ACC112 (cell line): ENCODE measurements at regions not wholly inside any gene's neighbourhood (a gene's known extent, or its start where the extent isn't known, plus 50 kb on each side); places are given as distances from the start of the nearest gene placed in this dataset.

ENCODE experiments used
- H2AFZ ChIP-seq: fragments of 200-600 bp; sonication (generic); one replicate; pipeline ENCODE4 v1.6.0; 2017; ENCODE audit warnings: antibody characterized with exemption, low read length; ENCODE audit not compliant: unreplicated experiment
- H3K27ac ChIP-seq: fragments of 200-600 bp; sonication (generic); 2 replicates; pipeline ENCODE4 v1.5.1; 2014; ENCODE audit warnings: low read depth, mild to moderate bottlenecking, antibody characterized with exemption, low read length, moderate library complexity
- H3K27me3 ChIP-seq: fragments of 200-600 bp; sonication (generic); 2 replicates; pipeline ENCODE4 v1.6.1; 2014; ENCODE audit warnings: mild to moderate bottlenecking, antibody characterized with exemption, low read length, moderate library complexity, mixed read lengths; ENCODE audit not compliant: insufficient read depth
- H3K36me3 ChIP-seq: fragments of 200-600 bp; sonication (generic); 2 replicates; pipeline ENCODE4 v1.6.1; 2016; ENCODE audit warnings: mild to moderate bottlenecking, antibody characterized with exemption, low read length, moderate library complexity, mixed read lengths; ENCODE audit not compliant: insufficient read depth
- H3K4me1 ChIP-seq: fragments of 200-600 bp; sonication (generic); one replicate; pipeline ENCODE4 v1.6.1; 2016; ENCODE audit warnings: low read length, mixed read lengths; ENCODE audit not compliant: insufficient read depth, unreplicated experiment, control insufficient read depth
- H3K4me3 ChIP-seq: fragments of 200-600 bp; sonication (generic); 2 replicates; pipeline ENCODE4 v1.5.1; 2014; ENCODE audit warnings: mild to moderate bottlenecking, low read depth, low read length
- H3K79me2 ChIP-seq: fragments of 200-600 bp; sonication (generic); one replicate; pipeline ENCODE4 v1.6.0; 2016; ENCODE audit warnings: low read length; ENCODE audit not compliant: control insufficient read depth, unreplicated experiment, insufficient read depth

DNA sequence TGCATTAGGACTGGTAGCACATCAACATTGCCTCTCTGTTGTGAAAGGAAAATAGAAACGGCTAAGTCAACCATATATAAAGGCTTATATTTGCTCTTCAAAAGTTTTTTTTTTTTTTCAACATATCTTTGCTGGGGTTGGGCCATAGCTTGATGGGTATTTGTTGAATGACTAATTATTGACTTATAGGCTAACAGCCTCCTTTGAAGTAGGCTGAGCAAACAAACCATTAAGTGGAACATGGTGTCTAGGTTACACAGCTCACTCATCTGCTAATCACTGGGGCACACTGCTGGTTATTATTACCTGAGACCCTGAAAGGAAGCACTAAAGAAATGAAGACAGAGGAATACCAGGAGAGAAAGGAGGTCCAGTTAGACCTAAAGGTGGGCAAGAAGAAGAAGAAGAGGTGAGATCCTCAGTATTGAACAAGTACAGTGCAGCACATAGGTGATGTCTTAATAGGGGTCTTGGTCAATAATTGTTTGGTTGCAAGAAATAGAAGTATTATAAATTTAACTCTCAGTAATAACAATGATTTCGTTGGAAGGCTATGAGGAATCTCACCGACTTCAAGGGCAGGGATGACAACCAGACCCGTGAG is 139.4 kb downstream of the RPLP1 start:
- Histone ChIP-seq H3K79me2 (no peaks in the 10 kb centered on the region), H3K4me3 (no peak overlapping the region), H3K27ac (no peak overlapping the region)

DNA sequence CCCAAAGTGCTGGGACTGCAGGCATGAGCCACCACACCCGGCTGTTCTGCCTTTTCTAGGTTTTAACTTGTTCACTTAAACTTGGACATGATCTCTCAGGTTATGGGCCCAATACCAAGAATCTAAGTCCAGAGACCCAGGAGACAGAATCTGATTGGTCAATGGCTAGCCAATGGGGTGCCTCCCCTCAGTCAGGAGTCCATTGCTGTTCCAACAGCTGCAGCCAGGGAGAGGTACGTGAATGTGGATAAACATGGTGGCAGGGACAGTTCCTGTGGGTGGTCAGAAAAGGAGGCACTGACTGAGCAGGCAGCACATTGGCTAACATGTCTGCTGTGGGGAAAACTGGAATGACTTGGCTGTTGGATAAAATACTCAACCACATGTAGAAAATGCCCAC is 140.3 kb downstream of the RPLP1 start:
- no peaks in the 10 kb centered on the region for H3K36me3 ChIP-seq
- peaks cover 16% of the 10 kb centered on the region for H3K27me3 ChIP-seq
- H3K4me3 ChIP-seq: no peak overlapping the region
- H3K79me2 ChIP-seq: no peaks in the 10 kb centered on the region
- peaks cover 15% of the 10 kb centered on the region for H3K4me1 ChIP-seq
- no peak overlapping the region for H2AFZ ChIP-seq
- no peak overlapping the region for H3K27ac ChIP-seq

More for the DNA sequence above, 139.4 kb downstream of the RPLP1 start:
- Histone ChIP-seq H3K27me3 (peaks cover 7% of the 10 kb centered on the region), H2AFZ (no peak overlapping the region), H3K4me1 (peaks cover 15% of the 10 kb centered on the region), H3K36me3 (no peaks in the 10 kb centered on the region)

DNA sequence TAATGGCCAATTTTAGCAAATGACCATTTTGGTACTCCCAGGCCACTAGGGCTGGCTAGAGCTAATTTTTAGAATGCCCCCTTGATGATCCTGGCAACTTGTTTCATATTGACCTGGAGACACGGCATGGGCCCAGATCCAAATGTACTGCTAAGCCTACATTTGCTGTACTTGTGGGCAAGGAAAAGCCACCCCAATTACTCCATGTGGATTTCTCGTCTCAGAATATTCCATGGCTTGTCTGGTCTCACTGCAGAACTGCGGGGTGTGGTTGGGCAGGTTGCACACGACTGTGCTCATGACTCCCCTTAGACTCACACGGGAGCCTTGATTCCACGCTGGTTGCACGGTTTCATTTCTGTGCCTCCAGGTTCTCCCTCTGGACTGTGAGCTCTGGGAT is 140.9 kb downstream of the RPLP1 start:
- Histone ChIP-seq H3K27ac (no peak overlapping the region), H3K36me3 (no peaks in the 10 kb centered on the region), H3K79me2 (no peaks in the 10 kb centered on the region), H2AFZ (no peak overlapping the region), H3K4me1 (peaks cover 15% of the 10 kb centered on the region), H3K4me3 (no peak overlapping the region), H3K27me3 (peaks cover 21% of the 10 kb centered on the region)

DNA sequence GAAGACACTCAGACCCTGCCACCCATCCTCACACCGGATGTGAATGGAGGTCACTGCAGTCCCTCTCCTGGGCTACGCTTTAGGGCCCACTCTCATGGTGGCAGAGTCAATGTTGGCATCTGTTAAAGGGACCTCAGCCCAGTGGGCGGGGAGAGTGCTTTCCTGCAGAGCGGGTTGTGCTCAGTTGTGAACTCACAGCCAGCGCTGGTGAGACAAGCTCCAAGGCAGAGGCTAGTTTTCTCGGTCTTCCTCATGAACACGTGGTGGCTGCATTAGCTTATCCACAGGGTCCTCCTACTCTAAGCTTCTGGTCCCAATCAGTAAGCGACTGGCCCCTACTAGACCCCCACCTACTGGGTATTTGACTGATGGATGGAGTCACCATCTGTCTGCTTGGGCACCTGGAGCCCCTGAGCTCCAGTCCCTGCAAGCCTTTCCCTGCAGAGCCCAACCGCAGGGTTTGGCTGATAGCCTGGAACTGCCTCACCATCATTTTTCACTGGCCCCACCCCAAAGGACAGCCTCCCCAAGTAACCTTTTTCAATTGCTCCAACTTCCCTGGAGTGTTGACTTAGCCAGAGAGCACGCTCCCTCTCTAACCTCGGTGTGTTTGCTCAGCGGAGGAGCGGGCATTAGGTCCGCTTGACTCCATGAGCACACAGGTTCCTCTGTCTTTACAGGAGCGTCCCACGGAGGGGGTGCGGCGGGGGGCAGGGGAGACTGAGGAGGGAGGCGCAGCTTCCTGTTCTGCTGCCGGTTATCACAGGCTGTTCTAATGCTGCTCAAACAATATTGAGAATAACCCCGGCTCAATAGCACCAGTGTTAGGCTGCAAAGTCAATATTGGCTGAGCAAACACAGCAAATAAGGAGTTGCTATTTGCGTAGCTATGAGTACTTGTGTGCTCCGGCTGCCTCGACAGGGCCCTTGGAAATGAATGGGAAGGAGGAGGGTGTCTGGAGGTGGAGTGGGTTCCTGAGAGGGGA is 141.7 kb downstream of the RPLP1 start:
- Histone ChIP-seq H3K4me3 (peak overlapping the region; percentile 19; the same call in 1 of the 2 replicates), H3K4me1 (peaks cover 15% of the 10 kb centered on the region), H3K79me2 (no peaks in the 10 kb centered on the region), H2AFZ (no peak overlapping the region), H3K27me3 (peaks cover 29% of the 10 kb centered on the region), H3K36me3 (no peaks in the 10 kb centered on the region), H3K27ac (no peak overlapping the region)

DNA sequence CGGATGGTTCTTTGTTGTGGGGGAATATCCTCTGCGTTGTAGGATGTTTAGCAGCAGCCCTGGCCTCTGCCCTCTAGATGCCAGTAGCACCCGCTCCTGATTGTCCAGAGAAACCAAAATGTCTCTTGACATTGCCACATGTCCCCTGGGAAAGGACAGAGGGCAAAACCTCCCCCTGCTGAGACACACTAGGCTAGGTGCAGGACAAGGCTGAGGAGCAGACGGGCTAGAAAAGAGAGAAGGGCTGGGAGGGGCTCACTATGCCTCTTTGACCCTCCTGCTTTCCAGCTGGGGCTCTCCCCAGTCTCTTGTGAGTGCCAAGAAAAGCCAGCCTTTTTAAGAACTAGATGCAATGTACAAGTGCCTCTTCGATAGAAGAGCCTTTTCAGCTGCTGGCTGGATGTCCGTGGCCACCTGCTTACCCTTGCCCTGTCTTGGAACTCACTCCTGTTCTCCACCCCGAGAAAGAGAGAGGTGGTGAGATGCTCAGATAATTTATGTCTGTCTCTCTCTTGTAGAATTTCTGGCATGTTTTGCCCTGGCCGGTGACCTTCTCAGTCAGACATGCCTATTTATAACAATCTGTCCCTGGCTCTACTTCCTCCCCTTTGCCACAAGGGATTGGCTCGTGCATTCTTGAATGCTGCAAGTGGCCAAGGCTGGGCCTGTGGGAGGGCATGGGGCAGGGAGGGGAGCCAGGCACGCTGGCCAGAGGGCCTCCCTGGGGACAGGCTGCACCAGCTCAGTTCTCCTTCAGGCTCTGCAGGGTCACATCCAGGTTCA is 142.6 kb downstream of the RPLP1 start:
- H3K27me3 ChIP-seq: peaks cover 39% of the 10 kb centered on the region
- no peak overlapping the region for H2AFZ ChIP-seq
- H3K4me1 ChIP-seq: peaks cover 15% of the 10 kb centered on the region
- H3K36me3 ChIP-seq: no peaks in the 10 kb centered on the region
- H3K4me3 ChIP-seq: 0 out of 2 replicates have a peak overlapping the region, but pooled peaks have one; percentile 19
- no peak overlapping the region for H3K27ac ChIP-seq
- H3K79me2 ChIP-seq: no peaks in the 10 kb centered on the region

DNA sequence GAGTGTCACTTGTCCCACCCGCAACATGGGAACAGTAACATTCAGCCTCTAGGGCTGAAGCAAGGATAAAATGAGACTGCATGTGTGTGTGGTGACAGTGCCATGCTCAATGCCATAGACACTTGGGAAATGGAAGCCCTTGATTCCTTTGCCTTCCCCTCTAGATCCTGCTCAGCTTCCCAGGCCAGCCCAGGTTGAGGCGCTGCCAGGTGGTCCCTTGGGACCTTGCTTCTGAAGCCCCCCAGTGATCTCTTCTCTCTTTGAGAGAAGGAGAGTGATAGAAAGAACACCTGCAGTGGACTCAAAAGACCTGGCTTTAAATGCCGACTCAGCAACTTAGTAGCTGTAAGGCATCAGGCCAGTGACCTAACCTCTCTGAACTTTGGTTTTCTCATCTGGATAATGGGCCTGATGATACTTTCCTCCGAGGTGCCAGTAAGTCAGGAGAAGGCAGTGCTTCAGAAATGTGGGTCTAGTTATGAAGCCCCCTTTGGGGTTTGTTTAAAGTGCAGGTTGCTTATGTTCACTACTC is 144.5 kb downstream of the RPLP1 start:
- H3K4me1 ChIP-seq: peaks cover 15% of the 10 kb centered on the region

DNA sequence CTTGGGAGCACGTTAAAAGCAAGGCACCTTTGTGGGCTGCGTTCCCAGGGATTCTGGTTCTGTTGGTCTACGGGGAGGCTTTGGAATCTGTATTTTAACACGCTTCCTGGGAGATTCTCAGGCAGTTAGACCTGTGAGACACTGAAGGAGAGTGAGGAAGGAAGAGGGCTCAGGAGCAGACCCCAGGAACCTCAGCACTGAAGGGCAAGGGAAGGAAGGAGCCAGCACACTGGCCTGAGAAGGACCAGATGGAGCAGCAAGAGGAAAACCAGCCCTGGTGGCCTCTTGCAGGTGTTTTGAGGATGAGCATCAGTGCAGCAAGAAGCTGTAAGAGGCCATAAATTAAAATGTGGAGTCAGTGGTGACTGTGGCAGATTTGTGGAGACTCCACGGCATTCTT is 146.7 kb downstream of the RPLP1 start:
- H3K79me2 ChIP-seq: no peaks in the 10 kb centered on the region

More for the DNA sequence above, 144.5 kb downstream of the RPLP1 start:
- peaks cover 58% of the 10 kb centered on the region for H3K27me3 ChIP-seq
- H3K79me2 ChIP-seq: no peaks in the 10 kb centered on the region
- H3K27ac ChIP-seq: no peak overlapping the region
- H3K4me3 ChIP-seq: no peak overlapping the region
- H2AFZ ChIP-seq: no peak overlapping the region
- no peaks in the 10 kb centered on the region for H3K36me3 ChIP-seq

DNA sequence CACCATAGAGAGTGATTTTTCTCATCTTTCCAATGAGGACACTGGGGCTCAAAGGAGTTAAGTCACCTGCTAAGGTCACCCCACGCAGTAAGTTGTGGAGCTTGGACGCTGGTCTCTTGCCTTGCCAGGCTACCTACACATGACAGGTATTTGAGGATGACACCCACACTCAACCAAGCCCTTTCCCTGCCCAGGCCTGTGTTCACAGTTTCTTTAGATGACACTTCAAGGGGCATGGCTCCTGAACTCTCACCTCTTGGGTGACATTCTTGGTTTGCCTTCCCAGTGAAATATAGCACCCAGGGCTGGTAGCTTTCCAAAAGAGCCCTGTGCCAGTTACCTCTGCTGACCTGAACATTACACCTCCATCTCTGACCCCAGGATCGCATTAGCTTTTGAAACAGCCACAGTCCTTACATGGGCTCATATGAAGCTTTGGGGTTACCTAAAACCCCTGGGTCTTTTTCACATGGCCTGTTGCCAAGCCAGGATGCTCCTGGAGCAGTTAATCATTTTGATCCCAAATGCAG is 148.0 kb downstream of the RPLP1 start:
- no peak overlapping the region for H3K27ac ChIP-seq
- no peak overlapping the region for H2AFZ ChIP-seq
- H3K36me3 ChIP-seq: no peaks in the 10 kb centered on the region
- H3K27me3 ChIP-seq: peaks cover 80% of the 10 kb centered on the region
- no peak overlapping the region for H3K4me3 ChIP-seq
- no peaks in the 10 kb centered on the region for H3K79me2 ChIP-seq
- peaks cover 2% of the 10 kb centered on the region for H3K4me1 ChIP-seq

More for the DNA sequence above, 146.7 kb downstream of the RPLP1 start:
- Histone ChIP-seq H3K4me1 (peaks cover 15% of the 10 kb centered on the region), H3K27ac (no peak overlapping the region), H2AFZ (no peak overlapping the region), H3K27me3 (peaks cover 74% of the 10 kb centered on the region), H3K4me3 (no peak overlapping the region), H3K36me3 (no peaks in the 10 kb centered on the region)

DNA sequence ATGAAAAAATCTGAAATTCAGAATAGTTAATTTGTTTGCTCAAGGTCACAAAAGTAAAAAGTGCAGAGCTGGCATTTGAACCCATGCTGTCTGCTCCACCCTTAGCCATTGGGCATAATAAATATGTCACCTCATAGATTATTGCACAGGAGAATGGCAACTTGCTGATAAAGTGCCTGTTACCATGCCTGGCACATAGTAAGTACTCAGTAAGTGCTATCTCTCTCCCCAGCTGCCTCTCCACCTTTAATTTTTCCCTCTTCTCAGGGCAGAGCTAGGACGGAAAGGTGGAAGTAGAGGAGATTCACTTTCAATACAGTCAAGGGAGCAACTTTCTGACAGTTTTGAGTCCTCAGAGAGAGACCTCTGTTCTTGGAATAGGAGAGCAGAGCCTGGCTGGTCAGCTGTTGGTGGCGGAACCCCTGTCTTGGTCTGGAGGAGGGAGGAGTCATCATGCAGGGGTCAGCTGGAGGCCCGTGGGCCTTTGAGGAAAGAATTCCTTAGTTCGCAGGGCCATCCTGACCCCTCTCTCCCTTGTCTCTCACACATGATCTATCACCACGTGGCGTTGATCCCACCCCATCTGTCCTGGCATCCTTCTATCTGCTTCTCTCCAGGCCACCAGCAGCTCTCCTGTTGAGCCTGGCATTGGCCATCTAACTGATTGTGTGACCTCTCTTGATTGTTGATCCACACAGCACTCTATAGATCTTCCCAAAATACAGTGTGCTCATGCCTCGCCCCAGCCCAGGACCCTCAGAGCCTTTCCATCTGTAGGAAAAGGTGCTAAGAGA is 149.3 kb downstream of the RPLP1 start:
- Histone ChIP-seq H3K4me1 (no peaks in the 10 kb centered on the region), H3K4me3 (no peak overlapping the region), H3K36me3 (no peaks in the 10 kb centered on the region), H3K27ac (no peak overlapping the region), H2AFZ (no peak overlapping the region), H3K79me2 (no peaks in the 10 kb centered on the region), H3K27me3 (peaks cover 87% of the 10 kb centered on the region)
